ENCODE measurements at regions not wholly inside any gene's neighbourhood (a gene's known extent, or its start where the extent isn't known, plus 50 kb on each side); places are given as distances from the start of the nearest gene placed in this dataset.

DNA sequence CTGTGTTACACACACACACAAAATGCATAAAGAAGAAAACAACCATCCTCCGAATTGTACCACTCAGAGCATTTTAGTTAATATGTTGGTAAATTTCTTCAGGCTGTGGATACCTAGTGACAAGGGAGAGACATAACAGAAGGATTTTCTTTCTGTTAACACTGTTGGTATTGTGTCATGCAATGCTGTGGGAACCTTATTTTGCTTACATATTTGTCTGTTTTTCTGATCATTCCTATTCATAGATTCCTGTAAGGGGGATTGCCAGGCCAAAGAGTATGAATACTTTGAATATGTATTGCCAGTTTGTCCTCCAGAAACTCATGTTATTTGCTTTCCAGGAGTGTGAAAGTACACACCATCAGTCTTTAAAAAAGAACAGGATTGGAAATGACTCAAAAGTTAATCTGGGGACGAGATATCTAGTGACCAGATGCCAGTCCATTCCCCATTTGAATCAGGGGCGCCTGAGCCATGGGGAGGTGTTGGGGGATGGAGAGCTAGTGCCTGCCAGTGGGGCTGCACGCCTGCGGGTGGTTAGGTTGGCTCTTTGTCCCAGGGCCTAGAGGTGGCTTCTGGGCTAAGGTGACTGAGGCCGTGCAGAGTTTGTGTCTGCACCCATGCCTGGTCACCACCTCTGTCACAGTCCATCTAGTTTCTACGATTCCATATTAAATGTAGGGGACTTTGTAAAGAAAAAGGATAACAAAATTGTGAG lies 142.0 kb downstream of the PTPN20 start:
- H3K4me1 ChIP-seq, result peaks cover 7 to 14% of the 10 kb centered on the region in 2 donors
- no peaks in the 10 kb centered on the region for H3K27me3 ChIP-seq
- peak in 1 of 2 donors; percentile 40 for DNase-seq (ENCODE audit: low spot score in 2 of 2)
- intact Hi-C loops (cut with DNase I), result no loop called here
- H3K27ac ChIP-seq, result no peak overlapping the region
- TF ChIP-seq, protein P1, sequence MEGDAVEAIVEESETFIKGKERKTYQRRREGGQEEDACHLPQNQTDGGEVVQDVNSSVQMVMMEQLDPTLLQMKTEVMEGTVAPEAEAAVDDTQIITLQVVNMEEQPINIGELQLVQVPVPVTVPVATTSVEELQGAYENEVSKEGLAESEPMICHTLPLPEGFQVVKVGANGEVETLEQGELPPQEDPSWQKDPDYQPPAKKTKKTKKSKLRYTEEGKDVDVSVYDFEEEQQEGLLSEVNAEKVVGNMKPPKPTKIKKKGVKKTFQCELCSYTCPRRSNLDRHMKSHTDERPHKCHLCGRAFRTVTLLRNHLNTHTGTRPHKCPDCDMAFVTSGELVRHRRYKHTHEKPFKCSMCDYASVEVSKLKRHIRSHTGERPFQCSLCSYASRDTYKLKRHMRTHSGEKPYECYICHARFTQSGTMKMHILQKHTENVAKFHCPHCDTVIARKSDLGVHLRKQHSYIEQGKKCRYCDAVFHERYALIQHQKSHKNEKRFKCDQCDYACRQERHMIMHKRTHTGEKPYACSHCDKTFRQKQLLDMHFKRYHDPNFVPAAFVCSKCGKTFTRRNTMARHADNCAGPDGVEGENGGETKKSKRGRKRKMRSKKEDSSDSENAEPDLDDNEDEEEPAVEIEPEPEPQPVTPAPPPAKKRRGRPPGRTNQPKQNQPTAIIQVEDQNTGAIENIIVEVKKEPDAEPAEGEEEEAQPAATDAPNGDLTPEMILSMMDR (IDR thresholded peaks at IDR 0.05), result no peak
- no peaks in the 10 kb centered on the region for H3K36me3 ChIP-seq
- H3K4me3 ChIP-seq, result no peak overlapping the region
- H3K9me3 ChIP-seq, result no peaks in the 10 kb centered on the region

DNA sequence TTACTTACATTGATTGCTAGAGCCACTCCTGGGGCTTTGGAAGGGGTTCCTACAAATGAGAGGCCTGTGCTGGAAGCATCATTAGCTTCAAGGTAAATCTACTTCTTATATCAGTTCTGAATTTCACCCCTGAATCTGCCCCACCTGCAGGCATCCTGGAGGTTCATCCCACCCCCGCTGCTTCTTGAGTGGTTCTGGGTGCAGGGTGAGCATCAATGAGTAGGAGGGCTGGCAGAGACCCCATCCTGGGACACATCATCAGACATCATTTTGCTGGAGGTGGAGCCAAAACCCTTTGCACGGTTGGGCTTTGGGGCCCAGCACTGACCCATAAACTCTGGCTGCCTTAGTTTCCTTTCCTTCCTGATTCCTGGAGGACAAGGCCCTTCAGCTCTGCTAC lies 143.7 kb downstream of the PTPN20 start:
- Histone ChIP-seq H3K9me3 (no peaks in the 10 kb centered on the region), H3K27me3 (no peaks in the 10 kb centered on the region), H3K4me1 (peaks cover 0 to 7% of the 10 kb centered on the region in 2 donors), H3K36me3 (no peaks in the 10 kb centered on the region), H3K4me3 (no peak overlapping the region), H3K27ac (no peak overlapping the region)
- intact Hi-C loops (cut with DNase I), result no loop called here
- TF ChIP-seq, protein P1 (IDR thresholded peaks at IDR 0.05), result no peak
- DNase-seq (ENCODE audit: low spot score in 2 of 2), result peak in 1 of 2 donors; percentile 33

DNA sequence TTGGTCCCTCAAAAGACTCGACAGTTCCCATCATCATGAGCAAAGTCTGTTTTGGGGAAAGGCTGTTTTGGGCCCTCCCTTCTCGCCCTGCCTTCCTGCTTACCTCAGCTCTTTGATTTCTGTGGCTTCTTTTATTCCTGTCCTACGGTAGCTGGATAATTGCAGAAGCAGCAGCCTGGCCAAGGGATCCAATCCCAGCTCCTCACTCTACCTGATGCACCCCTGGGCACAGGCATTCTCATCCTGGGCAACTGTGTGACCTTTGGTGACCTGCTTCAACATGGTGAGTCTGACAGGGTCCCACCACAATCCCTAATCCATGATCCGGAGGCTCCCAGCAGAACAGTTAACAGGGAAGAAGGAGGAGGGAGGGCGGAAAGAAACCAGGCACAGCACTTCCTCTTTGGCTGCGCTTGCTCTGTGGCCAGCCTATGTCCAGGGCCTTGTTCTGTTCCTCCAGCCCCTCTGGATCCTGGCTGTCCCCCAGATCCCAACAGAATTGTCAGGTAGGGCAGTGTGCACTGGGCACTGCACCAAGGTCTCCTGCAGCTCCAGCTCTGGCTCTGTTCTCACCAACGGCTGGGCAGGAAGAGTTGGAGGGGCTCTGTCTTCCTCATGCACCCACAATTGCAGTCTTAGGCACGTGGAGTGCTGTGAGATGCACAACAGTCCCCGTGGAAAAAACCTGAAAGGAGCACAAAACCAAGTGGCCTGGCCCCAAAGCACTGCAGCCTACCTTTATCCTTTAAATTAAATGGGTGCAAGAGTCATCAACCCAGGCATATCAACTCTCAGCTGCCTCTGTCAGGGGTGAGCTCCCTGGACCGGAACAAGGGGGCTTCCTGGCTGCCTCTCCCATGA lies 144.4 kb downstream of the PTPN20 start:
- H3K9me3 ChIP-seq, result no peaks in the 10 kb centered on the region
- H3K27me3 ChIP-seq, result no peaks in the 10 kb centered on the region
- H3K4me1 ChIP-seq, result peaks cover 0 to 2% of the 10 kb centered on the region in 2 donors
- H3K36me3 ChIP-seq, result no peaks in the 10 kb centered on the region
- DNase-seq (ENCODE audit: low spot score in 2 of 2), result peak in 1 of 2 donors; percentile 61
- H3K27ac ChIP-seq, result no peak overlapping the region
- TF ChIP-seq, protein P1 (IDR thresholded peaks at IDR 0.05), result no peak
- H3K4me3 ChIP-seq, result no peak overlapping the region
- intact Hi-C loops (cut with DNase I), result no loop called here

DNA sequence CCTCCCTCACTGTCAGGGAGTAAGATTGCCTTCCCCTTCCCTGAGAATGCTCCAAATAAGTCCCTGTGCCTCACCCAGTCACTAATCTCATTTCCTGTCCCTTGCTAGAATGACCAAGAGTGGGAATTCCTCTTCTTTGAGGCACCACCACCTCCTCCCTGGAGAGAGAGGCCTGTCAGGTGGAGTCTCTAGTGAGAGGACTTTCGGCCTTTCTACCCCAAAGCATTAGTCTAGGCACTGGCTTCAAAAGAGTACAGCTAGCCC lies 145.0 kb downstream of the PTPN20 start:
- Histone ChIP-seq H3K9me3 (no peaks in the 10 kb centered on the region), H3K27me3 (no peaks in the 10 kb centered on the region), H3K36me3 (no peaks in the 10 kb centered on the region), H3K4me3 (no peak overlapping the region), H3K4me1 (no peaks in the 10 kb centered on the region), H3K27ac (no peak overlapping the region)
- intact Hi-C loops (cut with DNase I), result no loop called here
- TF ChIP-seq, protein P1 (IDR thresholded peaks at IDR 0.05), result no peak
- no peak for DNase-seq (ENCODE audit: low spot score in 2 of 2)

GRCh38 chr10:47057471-47057870 lies 146.2 kb downstream of the PTPN20 start:
- TF ChIP-seq, protein P1 (IDR thresholded peaks at IDR 0.05), result no peak
- intact Hi-C loops (cut with DNase I), result no loop called here
- no peaks in the 10 kb centered on the region for H3K27me3 ChIP-seq
- H3K27ac ChIP-seq, result no peak overlapping the region
- H3K36me3 ChIP-seq, result no peaks in the 10 kb centered on the region
- H3K4me3 ChIP-seq, result no peak overlapping the region
- DNase-seq (ENCODE audit: low spot score in 2 of 2), result peak in 1 of 2 donors; percentile 25
- H3K4me1 ChIP-seq, result peaks cover 0 to 11% of the 10 kb centered on the region in 2 donors
- no peaks in the 10 kb centered on the region for H3K9me3 ChIP-seq
